Activated naive CD8-positive, alpha-beta T cell treated with anti-CD3 and anti-CD28 coated beads for 36 hours (primary cell): ENCODE measurements at regions not wholly inside any gene's neighbourhood (a gene's known extent, or its start where the extent isn't known, plus 50 kb on each side); places are given as distances from the start of the nearest gene placed in this dataset.
"Not testable (repeated sequence)": the region's sequence is repeated elsewhere in the genome, so short reads cannot be mapped to it uniquely, and the experiment has no call there.

ENCODE experiments used
- DNase-seq: peaks from one replicate; pipeline ENCODE4 v3.0.0; 2021
- H3K27ac Mint-ChIP-seq: one replicate; pipeline ENCODE4 v1.8.0; 2022; ENCODE audit warnings: mild to moderate bottlenecking, moderate library complexity, mixed read lengths
- H3K27me3 Mint-ChIP-seq: one replicate; pipeline ENCODE4 v1.8.0; 2022; ENCODE audit warnings: mild to moderate bottlenecking, mixed read lengths
- H3K36me3 Mint-ChIP-seq: one replicate; pipeline ENCODE4 v1.8.0; 2021; ENCODE audit warnings: mild to moderate bottlenecking, mixed read lengths
- H3K4me1 Mint-ChIP-seq: one replicate; pipeline ENCODE4 v1.8.0; 2021; ENCODE audit warnings: mixed read lengths
- H3K4me3 Mint-ChIP-seq: one replicate; pipeline ENCODE4 v1.8.0; 2022; ENCODE audit warnings: mild to moderate bottlenecking, moderate library complexity, mixed read lengths
- H3K9me3 Mint-ChIP-seq: one replicate; pipeline ENCODE4 v1.8.0; 2022; ENCODE audit warnings: mixed read lengths

DNA sequence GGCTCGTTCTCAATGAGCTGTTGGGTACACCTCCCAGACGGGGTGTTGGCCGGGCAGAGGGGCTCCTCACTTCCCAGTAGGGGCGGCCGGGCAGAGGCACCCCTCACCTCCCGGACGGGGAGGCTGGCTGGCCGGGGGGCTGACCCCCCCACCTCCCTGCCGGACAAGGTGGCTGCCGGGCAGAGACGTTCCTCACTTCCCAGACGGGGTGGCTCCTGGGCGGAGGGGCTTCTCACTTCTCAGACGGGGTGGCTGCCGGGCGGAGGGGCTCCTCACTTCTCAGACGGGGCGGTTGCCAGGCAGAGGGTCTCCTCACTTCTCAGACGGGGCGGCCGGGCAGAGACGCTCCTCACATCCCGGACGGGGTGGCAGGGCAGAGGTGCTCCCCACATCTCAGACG lies 160.7 kb downstream of the POTEC start:
- H3K9me3 Mint-ChIP-seq, H3K36me3 Mint-ChIP-seq, H3K27me3 Mint-ChIP-seq, H3K4me3 Mint-ChIP-seq, H3K4me1 Mint-ChIP-seq, H3K27ac Mint-ChIP-seq, DNase-seq: not testable (repeated sequence)

DNA sequence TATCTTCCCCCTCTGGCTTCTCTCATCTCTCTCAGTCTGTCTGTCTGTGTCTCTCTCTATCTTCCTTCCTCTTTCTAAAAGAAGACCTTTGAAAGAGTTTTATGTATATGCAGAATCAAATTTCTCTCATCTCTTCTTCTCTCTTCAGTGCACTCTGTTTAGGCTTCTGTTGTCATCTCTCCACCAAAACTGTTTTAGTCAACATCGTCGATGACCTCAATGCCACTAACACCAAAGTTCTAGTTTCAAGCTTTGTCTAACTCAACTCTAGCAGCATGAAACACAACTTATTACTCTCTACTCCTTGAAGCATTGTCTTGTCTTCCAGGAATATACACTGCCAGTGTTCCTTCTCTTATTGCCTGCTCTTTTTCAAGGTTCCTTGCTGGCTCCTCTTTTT lies 163.9 kb downstream of the POTEC start:
- not testable (repeated sequence) for H3K9me3 Mint-ChIP-seq, H3K4me3 Mint-ChIP-seq, H3K27me3 Mint-ChIP-seq, H3K27ac Mint-ChIP-seq, H3K36me3 Mint-ChIP-seq, DNase-seq, H3K4me1 Mint-ChIP-seq

DNA sequence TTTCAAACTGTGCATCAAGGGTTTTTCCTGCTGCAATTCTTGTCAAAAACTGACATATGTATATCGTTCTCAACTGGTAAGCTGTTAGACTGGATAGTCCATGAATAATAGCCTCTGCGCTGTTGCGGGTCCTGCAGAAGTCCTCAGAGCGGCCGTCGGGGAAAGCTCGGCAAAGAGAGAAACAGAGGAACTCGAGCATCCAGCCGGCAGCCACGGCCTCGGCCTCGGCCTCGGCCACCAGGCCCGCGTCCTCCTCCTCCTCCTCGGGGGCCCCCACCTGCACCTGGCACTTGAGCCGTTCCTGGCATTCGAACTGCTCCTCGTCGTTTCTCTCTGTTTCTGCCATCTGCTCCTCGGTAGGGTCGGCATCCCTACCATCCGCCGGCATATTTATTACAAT lies 165.0 kb downstream of the POTEC start:
- not testable (repeated sequence) for H3K9me3 Mint-ChIP-seq, H3K27ac Mint-ChIP-seq, DNase-seq, H3K36me3 Mint-ChIP-seq, H3K4me1 Mint-ChIP-seq, H3K4me3 Mint-ChIP-seq, H3K27me3 Mint-ChIP-seq

DNA sequence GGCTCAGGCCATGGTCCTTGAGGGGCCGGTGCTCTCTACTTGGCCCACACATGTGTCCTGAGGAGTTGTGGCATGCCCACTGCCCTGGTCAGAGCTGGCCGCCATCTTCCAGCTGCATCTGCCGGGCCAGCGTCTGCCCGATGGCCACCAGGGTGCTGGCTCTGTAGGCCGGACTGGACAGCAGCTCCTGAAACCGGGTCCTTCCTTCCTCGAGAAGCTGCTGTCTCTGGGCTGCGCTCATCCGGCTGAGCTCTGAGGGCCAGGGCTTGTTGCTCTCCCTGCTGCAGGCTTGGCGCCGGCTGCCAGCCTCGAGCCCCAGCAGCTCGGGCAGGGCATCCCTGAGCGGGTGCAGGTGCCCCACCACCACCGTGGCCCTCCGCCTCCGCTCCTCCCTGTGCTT lies 182.1 kb downstream of the POTEC start:
- H3K36me3 Mint-ChIP-seq, H3K27me3 Mint-ChIP-seq, DNase-seq, H3K27ac Mint-ChIP-seq, H3K4me1 Mint-ChIP-seq, H3K4me3 Mint-ChIP-seq, H3K9me3 Mint-ChIP-seq: not testable (repeated sequence)

DNA sequence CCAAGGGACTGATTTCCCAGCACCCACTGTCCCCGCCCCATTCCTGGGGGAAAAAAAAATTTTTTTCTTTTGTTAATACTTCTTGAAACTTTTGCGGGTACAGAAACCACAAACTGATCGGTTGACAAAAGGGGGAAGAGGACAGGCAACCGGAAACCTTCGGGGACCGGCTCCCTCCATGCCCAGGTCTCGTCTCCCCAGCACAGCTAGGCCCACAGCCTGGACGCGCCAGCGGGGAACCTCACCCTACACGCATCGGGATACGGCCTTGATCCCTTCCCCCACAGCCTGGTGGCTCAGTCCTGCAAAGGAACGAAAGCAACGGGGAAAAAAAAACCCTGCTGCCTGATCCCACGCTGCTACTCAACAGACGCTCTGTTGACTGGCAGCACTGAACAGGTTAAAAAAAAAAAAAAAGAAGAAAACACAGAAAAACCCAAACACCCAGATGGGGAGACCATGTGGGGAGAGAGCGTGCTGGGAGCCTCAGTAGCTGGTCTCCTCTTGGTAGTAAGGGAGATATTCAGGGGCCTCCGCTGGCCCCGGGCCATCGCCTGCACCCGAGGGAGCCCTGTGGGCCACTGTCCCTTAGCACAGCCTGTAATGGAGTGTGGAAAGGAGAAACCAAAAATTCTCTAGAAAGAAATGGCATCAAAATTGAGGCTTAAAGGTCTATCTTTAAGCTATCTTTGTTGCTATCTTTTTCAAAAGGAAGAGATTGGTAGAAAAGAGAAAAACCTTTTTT lies 185.7 kb downstream of the POTEC start:
- H3K4me1 Mint-ChIP-seq, H3K9me3 Mint-ChIP-seq, H3K27ac Mint-ChIP-seq, DNase-seq, H3K36me3 Mint-ChIP-seq, H3K4me3 Mint-ChIP-seq: not testable (repeated sequence)
- H3K27me3 Mint-ChIP-seq, result peaks cover 13% of the 10 kb centered on the region

DNA sequence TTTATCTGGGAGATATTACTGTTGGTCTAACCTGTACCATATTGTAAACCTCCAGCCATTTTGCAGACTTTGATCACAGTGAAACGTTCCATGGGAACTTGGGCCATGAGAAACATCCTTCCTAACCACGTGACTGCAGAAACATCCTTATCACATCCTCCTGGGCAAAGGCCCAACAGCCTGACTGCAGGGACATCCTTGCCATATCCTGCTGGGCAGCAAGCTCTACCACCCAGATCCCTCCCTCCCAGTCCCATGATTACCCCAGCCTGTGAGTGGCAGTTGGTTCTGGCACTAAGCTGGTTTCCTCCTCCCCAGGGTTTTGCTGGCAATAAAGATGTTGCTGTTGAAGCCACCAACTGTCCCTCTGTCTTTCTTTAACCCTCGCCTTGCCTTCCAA lies 201.2 kb downstream of the POTEC start:
- H3K4me1 Mint-ChIP-seq, H3K27ac Mint-ChIP-seq, H3K9me3 Mint-ChIP-seq, H3K27me3 Mint-ChIP-seq, H3K36me3 Mint-ChIP-seq, H3K4me3 Mint-ChIP-seq, DNase-seq: not testable (repeated sequence)

DNA sequence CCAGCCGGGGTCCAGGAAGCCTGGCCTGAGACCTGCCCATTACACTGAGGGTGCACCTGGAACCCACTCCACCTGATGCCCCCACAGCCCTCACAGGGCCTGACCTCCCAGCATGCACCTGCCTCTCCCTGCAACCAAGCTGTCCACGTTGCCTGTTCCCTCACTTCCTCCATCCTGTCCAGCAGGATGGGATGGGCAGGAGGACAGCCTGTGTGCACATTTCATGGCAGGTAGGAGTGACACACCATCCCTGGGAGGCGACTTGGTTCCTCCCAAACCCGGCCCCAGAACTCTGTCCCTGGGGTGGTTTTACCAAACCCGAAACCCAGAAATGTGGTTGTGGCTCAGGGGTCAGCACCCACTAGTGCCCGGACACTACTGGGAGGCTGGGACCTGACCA lies 203.8 kb upstream of the ZNF519 start:
- not testable (repeated sequence) for H3K36me3 Mint-ChIP-seq

DNA sequence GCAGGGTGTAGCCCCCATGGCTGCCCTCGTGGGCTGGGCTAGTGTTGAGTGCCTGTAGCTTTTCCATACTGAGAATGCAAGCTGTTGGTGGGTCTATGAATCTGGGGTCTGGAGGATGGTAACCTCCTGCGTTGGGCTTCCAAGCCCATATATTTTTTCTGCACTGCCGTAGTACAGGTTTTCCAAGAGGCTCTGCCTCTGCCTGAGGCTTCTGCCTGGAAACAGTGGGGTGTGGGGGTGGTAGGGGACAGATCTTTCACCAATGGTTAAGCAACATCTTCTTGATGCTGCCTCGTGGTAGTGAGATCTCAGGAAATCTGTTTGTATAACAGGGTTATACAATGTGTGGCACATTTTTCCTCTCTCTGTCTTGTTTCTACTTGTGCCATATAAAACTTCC lies 189.0 kb upstream of the ZNF519 start:
- H3K27ac Mint-ChIP-seq, H3K4me1 Mint-ChIP-seq, H3K9me3 Mint-ChIP-seq, H3K36me3 Mint-ChIP-seq, H3K27me3 Mint-ChIP-seq, DNase-seq, H3K4me3 Mint-ChIP-seq: not testable (repeated sequence)

More for the DNA sequence above, 203.8 kb upstream of the ZNF519 start:
- H3K4me1 Mint-ChIP-seq, H3K9me3 Mint-ChIP-seq, H3K27me3 Mint-ChIP-seq, H3K27ac Mint-ChIP-seq, DNase-seq, H3K4me3 Mint-ChIP-seq: not testable (repeated sequence)

DNA sequence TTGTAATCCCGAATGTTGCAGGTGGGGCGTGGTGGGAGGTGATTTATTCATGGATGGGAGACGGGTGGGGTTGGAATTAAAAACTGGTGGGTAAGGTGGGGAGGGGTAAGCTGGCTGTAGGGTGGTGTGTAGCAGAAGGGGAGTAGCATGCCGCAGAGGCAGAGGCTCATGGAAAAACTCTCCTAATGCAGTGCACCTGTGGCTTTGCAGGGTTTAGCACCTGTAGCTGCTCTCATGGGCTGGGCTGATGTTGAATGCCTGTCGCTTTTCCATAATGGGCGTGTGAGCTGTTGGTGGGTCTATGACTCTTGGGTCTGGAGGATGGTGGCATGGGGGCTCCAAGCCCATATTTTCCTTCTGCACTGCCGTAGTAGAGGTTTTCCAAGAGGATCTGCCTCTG lies 169.0 kb upstream of the ZNF519 start:
- not testable (repeated sequence) for H3K4me1 Mint-ChIP-seq, DNase-seq, H3K27me3 Mint-ChIP-seq, H3K9me3 Mint-ChIP-seq, H3K27ac Mint-ChIP-seq, H3K36me3 Mint-ChIP-seq, H3K4me3 Mint-ChIP-seq

DNA sequence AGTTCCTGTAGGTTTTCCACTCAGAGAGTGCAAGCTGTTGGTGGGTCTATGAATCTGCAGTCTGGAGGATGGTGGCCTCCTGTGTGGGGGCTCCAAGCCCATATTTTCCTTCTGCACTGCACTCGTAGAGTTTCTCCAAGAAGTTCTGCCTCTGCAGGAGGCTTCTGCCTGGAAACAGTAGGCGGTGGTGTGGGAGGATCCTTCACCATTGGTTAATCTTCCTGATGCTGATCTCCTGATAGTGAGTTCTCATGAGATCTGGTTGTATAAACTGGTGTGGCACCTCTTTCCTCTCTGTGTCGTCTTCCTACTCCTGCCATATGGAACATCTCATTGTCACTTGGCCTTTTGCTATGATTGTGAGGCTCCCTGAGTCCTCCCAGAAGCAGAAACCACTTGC lies 162.8 kb upstream of the ZNF519 start:
- not testable (repeated sequence) for H3K36me3 Mint-ChIP-seq, H3K4me1 Mint-ChIP-seq

DNA sequence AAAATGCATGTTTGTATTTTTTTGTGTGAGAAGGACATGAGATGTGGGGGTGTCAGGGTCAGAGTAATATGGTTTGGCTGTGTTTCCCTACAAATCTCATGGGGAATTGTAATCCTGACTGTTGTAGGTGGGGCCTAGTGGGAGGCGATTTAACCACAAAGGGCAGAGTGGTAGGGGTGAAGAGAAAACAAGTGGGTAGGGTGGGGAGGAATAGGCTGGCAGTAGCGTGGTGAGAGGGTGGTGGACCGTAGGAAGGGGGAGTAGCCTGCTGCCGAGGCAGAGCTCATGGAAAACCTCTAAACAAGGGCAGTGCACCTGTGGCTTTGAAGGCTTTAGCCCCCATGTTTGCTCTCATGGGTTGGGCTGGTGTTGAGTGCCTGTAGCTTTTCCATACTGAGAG lies 152.8 kb upstream of the ZNF519 start:
- no peak overlapping the region for H3K27ac Mint-ChIP-seq
- H3K27me3 Mint-ChIP-seq, result no peaks in the 10 kb centered on the region
- no peak for DNase-seq
- H3K4me3 Mint-ChIP-seq, result no peak overlapping the region
- H3K36me3 Mint-ChIP-seq, result no peaks in the 10 kb centered on the region
- no peaks in the 10 kb centered on the region for H3K4me1 Mint-ChIP-seq
- no peaks in the 10 kb centered on the region for H3K9me3 Mint-ChIP-seq

More for the DNA sequence above, 162.8 kb upstream of the ZNF519 start:
- not testable (repeated sequence) for H3K27ac Mint-ChIP-seq, DNase-seq, H3K4me3 Mint-ChIP-seq, H3K9me3 Mint-ChIP-seq, H3K27me3 Mint-ChIP-seq

DNA sequence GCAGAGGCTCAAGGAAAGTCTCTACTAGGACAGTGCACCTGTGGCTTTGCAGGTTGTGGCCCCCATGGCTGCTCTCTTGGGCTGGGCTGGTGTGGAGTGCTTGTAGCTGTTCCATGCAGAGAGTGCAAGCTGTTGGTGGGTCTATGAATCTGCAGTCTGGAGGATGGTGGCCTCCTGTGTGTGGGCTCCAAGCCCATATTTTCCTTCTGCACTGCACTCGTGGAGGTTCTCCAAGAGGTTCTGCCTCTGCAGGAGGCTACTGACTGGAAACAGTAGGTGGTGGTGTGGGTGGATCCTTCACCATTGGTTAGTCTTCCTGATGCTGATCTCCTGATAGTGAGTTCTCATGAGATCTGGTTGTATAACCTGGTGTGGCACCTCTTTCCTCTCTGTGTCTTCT lies 143.2 kb upstream of the ZNF519 start:
- H3K36me3 Mint-ChIP-seq, H3K9me3 Mint-ChIP-seq, H3K4me1 Mint-ChIP-seq, H3K4me3 Mint-ChIP-seq, H3K27me3 Mint-ChIP-seq, H3K27ac Mint-ChIP-seq, DNase-seq: not testable (repeated sequence)

DNA sequence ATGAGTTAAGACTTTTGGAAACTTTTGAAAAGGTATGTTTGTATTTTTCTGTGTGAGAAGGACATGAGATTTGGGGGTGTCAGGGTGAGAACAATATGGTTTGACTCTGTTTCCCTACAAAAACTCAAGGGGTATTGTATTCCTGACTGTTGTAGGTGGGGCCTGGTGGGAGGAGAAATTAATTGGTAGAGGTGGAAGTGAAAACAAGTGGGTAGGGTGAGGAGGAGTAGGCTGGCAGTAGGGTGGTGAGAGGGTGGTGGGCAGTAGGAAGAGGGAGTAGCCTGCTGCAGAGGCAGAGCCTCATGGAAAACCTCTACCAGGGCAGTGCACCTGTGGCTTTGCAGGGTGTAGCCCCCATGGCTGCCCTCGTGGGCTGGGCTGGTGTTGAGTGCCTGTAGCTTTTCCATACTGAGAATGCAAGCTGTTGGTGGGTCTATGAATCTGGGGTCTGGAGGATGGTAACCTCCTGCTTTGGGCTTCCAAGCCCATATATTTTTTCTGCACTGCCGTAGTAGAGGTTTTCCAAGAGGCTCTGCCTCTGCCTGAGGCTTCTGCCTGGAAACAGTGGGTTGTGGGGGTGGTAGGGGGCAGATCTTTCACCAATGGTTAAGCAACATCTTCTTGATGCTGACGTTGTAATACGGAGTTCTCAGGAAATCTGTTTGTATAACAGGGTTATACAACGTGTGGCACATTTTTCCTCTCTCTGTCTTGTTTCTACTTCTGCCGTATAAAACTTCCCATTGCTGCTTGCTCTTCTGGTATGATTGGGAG lies 133.6 kb upstream of the ZNF519 start:
- not testable (repeated sequence) for H3K27ac Mint-ChIP-seq, H3K9me3 Mint-ChIP-seq, H3K36me3 Mint-ChIP-seq, H3K27me3 Mint-ChIP-seq, H3K4me1 Mint-ChIP-seq, H3K4me3 Mint-ChIP-seq, DNase-seq

DNA sequence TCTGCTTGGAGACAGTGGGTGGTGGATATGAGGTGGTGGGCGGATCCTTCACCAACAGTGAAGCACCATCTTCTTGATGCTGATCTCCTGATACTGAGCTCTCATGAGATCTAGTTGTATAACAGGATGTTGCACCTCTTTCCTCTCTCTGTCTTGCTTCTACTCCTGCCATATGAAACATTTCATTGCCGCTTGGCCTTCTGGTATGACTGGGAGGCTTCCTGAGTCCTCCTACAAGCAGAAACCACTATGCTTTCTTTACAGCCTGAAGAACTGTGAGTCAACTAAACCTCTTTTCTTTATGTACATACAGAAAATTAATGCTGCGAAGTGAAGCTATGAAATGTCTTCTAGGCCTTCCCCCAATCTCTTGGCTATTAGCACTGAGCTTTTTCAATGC lies 130.6 kb upstream of the ZNF519 start:
- DNase-seq, H3K36me3 Mint-ChIP-seq, H3K27ac Mint-ChIP-seq, H3K9me3 Mint-ChIP-seq, H3K4me1 Mint-ChIP-seq, H3K4me3 Mint-ChIP-seq, H3K27me3 Mint-ChIP-seq: not testable (repeated sequence)

DNA sequence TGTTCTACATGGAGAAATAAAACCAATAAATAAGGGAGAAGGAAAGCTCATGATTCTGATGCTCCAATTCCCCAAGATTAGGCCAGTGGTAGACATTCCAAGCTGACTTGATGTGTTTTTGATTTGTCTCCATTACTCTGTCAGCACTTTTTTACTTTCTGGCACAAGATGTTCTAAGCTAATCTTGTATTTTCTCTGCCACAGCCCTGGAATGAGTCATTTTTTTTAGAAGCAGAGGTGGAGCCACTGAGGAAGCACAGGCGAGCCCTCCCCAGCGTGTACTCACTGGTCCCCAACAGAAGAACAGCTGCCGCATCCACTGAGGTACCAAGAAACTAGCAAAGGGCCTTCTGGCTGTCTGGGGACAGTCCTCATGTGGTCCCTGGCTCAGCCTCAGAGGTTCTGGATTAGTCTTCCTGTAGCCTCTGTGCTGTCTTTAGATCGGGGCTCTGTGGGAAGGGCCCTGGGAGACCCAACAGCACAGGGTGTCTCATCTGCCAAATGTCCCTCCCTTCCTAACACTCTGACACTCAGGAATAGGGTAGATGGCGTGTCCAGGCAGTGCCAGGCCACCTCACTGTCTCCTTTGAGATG lies 117.9 kb upstream of the ZNF519 start:
- not testable (repeated sequence) for H3K27ac Mint-ChIP-seq, H3K27me3 Mint-ChIP-seq, H3K4me3 Mint-ChIP-seq, DNase-seq, H3K4me1 Mint-ChIP-seq, H3K36me3 Mint-ChIP-seq, H3K9me3 Mint-ChIP-seq

DNA sequence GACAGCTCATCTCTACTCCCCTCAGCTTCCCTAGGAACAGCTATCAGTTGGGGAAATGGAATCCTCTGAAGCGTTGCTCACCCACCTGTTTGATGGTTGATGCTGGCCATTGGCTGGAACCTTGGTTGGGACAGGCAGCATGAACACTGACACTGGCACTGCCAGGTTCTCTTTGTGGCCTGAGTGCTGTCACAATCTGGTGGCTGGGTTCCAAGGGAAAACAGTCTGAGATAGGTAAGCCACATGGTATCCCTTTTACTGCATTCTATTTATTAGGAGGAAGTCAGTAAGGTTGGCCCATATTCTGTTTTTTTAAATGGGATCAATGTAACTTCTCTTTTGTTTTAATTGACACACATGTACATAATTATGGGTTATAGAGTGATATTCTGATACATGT lies 107.0 kb upstream of the ZNF519 start:
- H3K4me1 Mint-ChIP-seq, result peaks cover 10% of the 10 kb centered on the region
- not testable (repeated sequence) for H3K9me3 Mint-ChIP-seq, H3K27me3 Mint-ChIP-seq, H3K4me3 Mint-ChIP-seq, H3K27ac Mint-ChIP-seq, H3K36me3 Mint-ChIP-seq, DNase-seq
